ENCODE measurements at regions not wholly inside any gene's neighbourhood (a gene's known extent, or its start where the extent isn't known, plus 50 kb on each side); places are given as distances from the start of the nearest gene placed in this dataset.

- TF ChIP-seq SPI1 (IDR thresholded peaks at IDR 0.05; ENCODE audit: borderline replicate concordance, low read depth) (no peak), POLR2AphosphoS5 (IDR thresholded peaks at IDR 0.05; ENCODE audit: low read depth) (no peak), REST (IDR thresholded peaks at IDR 0.05; ENCODE audit: insufficient replicate concordance, low read depth) (no peak)
- TF ChIP-seq, protein P1, sequence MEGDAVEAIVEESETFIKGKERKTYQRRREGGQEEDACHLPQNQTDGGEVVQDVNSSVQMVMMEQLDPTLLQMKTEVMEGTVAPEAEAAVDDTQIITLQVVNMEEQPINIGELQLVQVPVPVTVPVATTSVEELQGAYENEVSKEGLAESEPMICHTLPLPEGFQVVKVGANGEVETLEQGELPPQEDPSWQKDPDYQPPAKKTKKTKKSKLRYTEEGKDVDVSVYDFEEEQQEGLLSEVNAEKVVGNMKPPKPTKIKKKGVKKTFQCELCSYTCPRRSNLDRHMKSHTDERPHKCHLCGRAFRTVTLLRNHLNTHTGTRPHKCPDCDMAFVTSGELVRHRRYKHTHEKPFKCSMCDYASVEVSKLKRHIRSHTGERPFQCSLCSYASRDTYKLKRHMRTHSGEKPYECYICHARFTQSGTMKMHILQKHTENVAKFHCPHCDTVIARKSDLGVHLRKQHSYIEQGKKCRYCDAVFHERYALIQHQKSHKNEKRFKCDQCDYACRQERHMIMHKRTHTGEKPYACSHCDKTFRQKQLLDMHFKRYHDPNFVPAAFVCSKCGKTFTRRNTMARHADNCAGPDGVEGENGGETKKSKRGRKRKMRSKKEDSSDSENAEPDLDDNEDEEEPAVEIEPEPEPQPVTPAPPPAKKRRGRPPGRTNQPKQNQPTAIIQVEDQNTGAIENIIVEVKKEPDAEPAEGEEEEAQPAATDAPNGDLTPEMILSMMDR (IDR thresholded peaks at IDR 0.05; ENCODE audit: insufficient read depth, low read length) = no peak
Measured at GRCh38 chr5:159752622-159753275, 163.5 kb upstream of the ADRA1B start.
